Esophagus (tissue), 2 donors: ENCODE measurements at regions not wholly inside any gene's neighbourhood (a gene's known extent, or its start where the extent isn't known, plus 50 kb on each side); places are given as distances from the start of the nearest gene placed in this dataset.
"Not testable (repeated sequence)": the region's sequence is repeated elsewhere in the genome, so short reads cannot be mapped to it uniquely, and the experiment has no call there.

Source experiments
- H3K27ac ChIP-seq, 2 donors: one replicate each; pipeline ENCODE4 v1.5.1; 2013; ENCODE audit warnings: low read depth in 2 of 2, mild to moderate bottlenecking in 2 of 2, inconsistent platforms in 1 of 2, low read length in 1 of 2, moderate library complexity in 1 of 2
- H3K27me3 ChIP-seq, 2 donors: one replicate each; pipeline ENCODE4 v1.6.1; 2013; ENCODE audit warnings: low read length in 2 of 2, control low read depth in 1 of 2, mild to moderate bottlenecking in 1 of 2; ENCODE audit not compliant: insufficient read depth in 2 of 2, control insufficient read depth in 1 of 2
- H3K36me3 ChIP-seq, 2 donors: one replicate each; pipeline ENCODE4 v1.6.1; 2013; ENCODE audit warnings: low read length in 1 of 2; ENCODE audit not compliant: control insufficient read depth in 2 of 2, insufficient read depth in 2 of 2
- H3K4me1 ChIP-seq, 2 donors: one replicate each; pipeline ENCODE4 v1.6.1; 2013; ENCODE audit warnings: low read length in 1 of 2; ENCODE audit not compliant: control insufficient read depth in 2 of 2, insufficient read depth in 2 of 2
- H3K4me3 ChIP-seq, 2 donors: one replicate each; pipeline ENCODE4 v1.5.1; 2013; ENCODE audit warnings: low read length in 2 of 2, mild to moderate bottlenecking in 2 of 2, low read depth in 1 of 2, moderate library complexity in 1 of 2
- H3K9me3 ChIP-seq, 2 donors: one replicate each; pipeline ENCODE4 v1.6.1; 2013; ENCODE audit warnings: mild to moderate bottlenecking in 2 of 2, low read depth in 1 of 2, low read length in 1 of 2, moderate library complexity in 1 of 2; ENCODE audit not compliant: control insufficient read depth in 2 of 2, insufficient read depth in 1 of 2
- whole genome bisulfite sequencing, 2 donors: extraction: QIAGEN DNeasy Blood & Tissue Kit; methylation state at CpG; one replicate each; pipeline ENCODE4 v1.1.7; 2013; 5-methylcytosine and 5-hydroxymethylcytosine counted together
- donor health status: healthy with polysubstance abuse.
- donor health status: Bipolar disorder and iron deficiency.

GRCh38 chr10:32190890-32191491, 134.8 kb upstream of the KIF5B start:
- no peaks in the 10 kb centered on the region for H3K36me3 ChIP-seq
- H3K27me3 ChIP-seq: no peaks in the 10 kb centered on the region
- no peaks in the 10 kb centered on the region for H3K9me3 ChIP-seq
- no peak overlapping the region for H3K27ac ChIP-seq
- no peak overlapping the region for H3K4me3 ChIP-seq
- no peaks in the 10 kb centered on the region for H3K4me1 ChIP-seq

- no peak overlapping the region for H3K4me3 ChIP-seq
- no peaks in the 10 kb centered on the region for H3K36me3 ChIP-seq
- H3K27me3 ChIP-seq: no peaks in the 10 kb centered on the region
- H3K27ac ChIP-seq: no peak overlapping the region
- 77 to 86% methylated on average over 5 of the region's 5 CpGs for WGBS, 2 donors
- H3K9me3 ChIP-seq: no peaks in the 10 kb centered on the region
- H3K4me1 ChIP-seq: no peaks in the 10 kb centered on the region
Observed at GRCh38 chr10:32189400-32190084, 133.3 kb upstream of the KIF5B start.

GRCh38 chr10:32188601-32189000, 132.4 kb upstream of the KIF5B start:
- H3K9me3 ChIP-seq, H3K27me3 ChIP-seq, H3K4me1 ChIP-seq, H3K36me3 ChIP-seq, H3K27ac ChIP-seq, H3K4me3 ChIP-seq: not testable (repeated sequence)
- 96 to 98% methylated on average over 15 of the region's 15 CpGs for WGBS, 2 donors

GRCh38 chr10:32187686-32188085, 131.5 kb upstream of the KIF5B start:
- H3K27me3 ChIP-seq: no peaks in the 10 kb centered on the region
- no peaks in the 10 kb centered on the region for H3K36me3 ChIP-seq
- H3K4me1 ChIP-seq: no peaks in the 10 kb centered on the region
- no peaks in the 10 kb centered on the region for H3K9me3 ChIP-seq
- H3K4me3 ChIP-seq: no peak overlapping the region
- WGBS, 2 donors: 86 to 92% methylated on average over 6 of the region's 6 CpGs
- no peak overlapping the region for H3K27ac ChIP-seq

GRCh38 chr10:32183652-32184051, 127.4 kb upstream of the KIF5B start:
- not testable (repeated sequence) for H3K27me3 ChIP-seq, H3K27ac ChIP-seq, H3K9me3 ChIP-seq, H3K4me1 ChIP-seq, H3K4me3 ChIP-seq, H3K36me3 ChIP-seq
- WGBS, 2 donors: 79 to 91% methylated on average over 5 of the region's 5 CpGs

GRCh38 chr10:32182476-32182875, 126.3 kb upstream of the KIF5B start:
- Histone ChIP-seq H3K9me3 (no peaks in the 10 kb centered on the region), H3K27ac (no peak overlapping the region), H3K36me3 (no peaks in the 10 kb centered on the region), H3K4me1 (no peaks in the 10 kb centered on the region), H3K4me3 (no peak overlapping the region), H3K27me3 (no peaks in the 10 kb centered on the region)
- 84 to 89% methylated on average over 11 of the region's 11 CpGs for WGBS, 2 donors

GRCh38 chr10:32180390-32181280, 124.4 kb upstream of the KIF5B start:
- Histone ChIP-seq H3K27me3 (no peaks in the 10 kb centered on the region), H3K4me3 (no peak overlapping the region), H3K9me3 (no peaks in the 10 kb centered on the region), H3K4me1 (no peaks in the 10 kb centered on the region), H3K36me3 (no peaks in the 10 kb centered on the region), H3K27ac (no peak overlapping the region)
- WGBS, 2 donors: 84 to 89% methylated on average over 18 of the region's 18 CpGs

GRCh38 chr10:32179836-32180235, 123.6 kb upstream of the KIF5B start:
- H3K9me3 ChIP-seq: no peaks in the 10 kb centered on the region
- WGBS, 2 donors: 84 to 89% methylated on average over 5 of the region's 5 CpGs
- H3K4me3 ChIP-seq: no peak overlapping the region
- H3K36me3 ChIP-seq: no peaks in the 10 kb centered on the region
- H3K27ac ChIP-seq: no peak overlapping the region
- H3K27me3 ChIP-seq: no peaks in the 10 kb centered on the region
- no peaks in the 10 kb centered on the region for H3K4me1 ChIP-seq

- not testable (repeated sequence) for H3K4me1 ChIP-seq, H3K9me3 ChIP-seq, H3K27ac ChIP-seq, H3K27me3 ChIP-seq, H3K4me3 ChIP-seq, H3K36me3 ChIP-seq
- 90 to 91% methylated on average over 7 of the region's 7 CpGs for WGBS, 2 donors
Observed at GRCh38 chr10:32177594-32177993, 121.4 kb upstream of the KIF5B start.
